ENCODE measurements at regions not wholly inside any gene's neighbourhood (a gene's known extent, or its start where the extent isn't known, plus 50 kb on each side); places are given as distances from the start of the nearest gene placed in this dataset.

- intact Hi-C loops (cut with DNase I), result no loop called here
- no peak for DNase-seq
These were observed 518.2 kb upstream of the GOT2 start for GRCh38 chr16:59252317-59252716.

- intact Hi-C loops (cut with DNase I), result no loop called here
- DNase-seq, result no peak
These were observed 514.9 kb upstream of the GOT2 start for GRCh38 chr16:59249011-59249410.

GRCh38 chr16:59242556-59242955, 508.4 kb upstream of the GOT2 start:
- no peak for DNase-seq
- intact Hi-C loops (cut with DNase I), result no loop called here

GRCh38 chr16:59238246-59238645, 504.1 kb upstream of the GOT2 start:
- DNase-seq, result no peak
- intact Hi-C loops (cut with DNase I), result no loop called here

- no peak for DNase-seq
- intact Hi-C loops (cut with DNase I), result no loop called here
These were observed 502.8 kb upstream of the GOT2 start for GRCh38 chr16:59236804-59237458.

- intact Hi-C loops (cut with DNase I), result no loop called here
- DNase-seq, result no peak
These were observed 490.3 kb upstream of the GOT2 start for GRCh38 chr16:59224401-59224800.

GRCh38 chr16:59220011-59220410, 485.9 kb upstream of the GOT2 start:
- intact Hi-C loops (cut with DNase I), result no loop called here
- no peak for DNase-seq

- DNase-seq, result no peak
- intact Hi-C loops (cut with DNase I), result no loop called here
These were observed 482.2 kb upstream of the GOT2 start for GRCh38 chr16:59216291-59216690.

- no peak for DNase-seq
- intact Hi-C loops (cut with DNase I), result no loop called here
These were observed 480.3 kb upstream of the GOT2 start for GRCh38 chr16:59214455-59214854.

GRCh38 chr16:59213952-59214351, 479.8 kb upstream of the GOT2 start:
- DNase-seq, result no peak
- intact Hi-C loops (cut with DNase I), result no loop called here

- no peak for DNase-seq
- intact Hi-C loops (cut with DNase I), result no loop called here
These were observed 478.4 kb upstream of the GOT2 start for GRCh38 chr16:59212492-59213024.

- intact Hi-C loops (cut with DNase I), result no loop called here
- no peak for DNase-seq
These were observed 476.9 kb upstream of the GOT2 start for GRCh38 chr16:59210955-59211541.

GRCh38 chr16:59205403-59205802, 471.3 kb upstream of the GOT2 start:
- intact Hi-C loops (cut with DNase I), result no loop called here
- no peak for DNase-seq

GRCh38 chr16:59204589-59204988, 470.5 kb upstream of the GOT2 start:
- intact Hi-C loops (cut with DNase I), result no loop called here

GRCh38 chr16:59202233-59202862, 468.2 kb upstream of the GOT2 start:
- DNase-seq, result no peak
- intact Hi-C loops (cut with DNase I), result no loop called here

More at GRCh38 chr16:59204589-59204988, 470.5 kb upstream of the GOT2 start:
- no peak for DNase-seq

GRCh38 chr16:59201821-59202220, 467.7 kb upstream of the GOT2 start:
- no peak for DNase-seq
- intact Hi-C loops (cut with DNase I), result no loop called here

- DNase-seq, result no peak
- intact Hi-C loops (cut with DNase I), result no loop called here
These were observed 467.0 kb upstream of the GOT2 start for GRCh38 chr16:59201160-59201559.

GRCh38 chr16:59198487-59198886, 464.4 kb upstream of the GOT2 start:
- intact Hi-C loops (cut with DNase I), result no loop called here

GRCh38 chr16:59195242-59195641, 461.1 kb upstream of the GOT2 start:
- no peak for DNase-seq
- intact Hi-C loops (cut with DNase I), result no loop called here

More at GRCh38 chr16:59198487-59198886, 464.4 kb upstream of the GOT2 start:
- DNase-seq, result no peak

- no peak for DNase-seq
- intact Hi-C loops (cut with DNase I), result no loop called here
These were observed 459.5 kb upstream of the GOT2 start for GRCh38 chr16:59193637-59194036.

Data from head of caudate nucleus (tissue), 42 donors.